Upper lobe of right lung (tissue), 1 donor: ENCODE measurements at regions not wholly inside any gene's neighbourhood (a gene's known extent, or its start where the extent isn't known, plus 50 kb on each side); places are given as distances from the start of the nearest gene placed in this dataset.

ENCODE experiments used
- ATAC-seq: fragments of 200-7000 bp; cut with Tn5 transposase; one replicate; pipeline ENCODE4 v1.9.1; 2020; ENCODE audit warnings: mild to moderate bottlenecking, moderate library complexity
- DNase-seq: peaks from one replicate; pipeline ENCODE4 v3.0.0-alpha.2; 2020
- H3K27ac ChIP-seq: fragments of 200-600 bp; one replicate; pipeline ENCODE4 v1.8.0; 2022
- H3K27me3 ChIP-seq: fragments of 200-600 bp; one replicate; pipeline ENCODE4 v1.8.0; 2022; ENCODE audit warnings: mild to moderate bottlenecking
- H3K36me3 ChIP-seq: fragments of 200-600 bp; one replicate; pipeline ENCODE4 v1.8.0; 2022
- H3K4me1 ChIP-seq: fragments of 200-600 bp; one replicate; pipeline ENCODE4 v1.8.0; 2022
- H3K4me3 ChIP-seq: fragments of 200-600 bp; one replicate; pipeline ENCODE4 v1.8.0; 2022; ENCODE audit warnings: mild to moderate bottlenecking
- H3K9me3 ChIP-seq: fragments of 200-600 bp; one replicate; pipeline ENCODE4 v1.8.0; 2022
- CTCF ChIP-seq: fragments of 200-600 bp; IDR thresholded peaks from one replicate; pipeline ENCODE4 v1.8.0; 2022; ENCODE audit warnings: antibody characterized with exemption
- intact Hi-C: fragments of 100-400 bp; cut with DNase I; formaldehyde crosslinking; loops from one replicate; pipeline ENCODE4 v1.11.0; 2022
- donor health status: DM: no; HTN: yes; CAD: no; lungs with severe emphysema.

- peaks cover 10% of the 10 kb centered on the region for H3K4me1 ChIP-seq
- intact Hi-C loops: no loop called here
- ATAC-seq: no peak
- no peak overlapping the region for H3K27ac ChIP-seq
- H3K9me3 ChIP-seq: no peaks in the 10 kb centered on the region
- no peaks in the 10 kb centered on the region for H3K27me3 ChIP-seq
- no peak for DNase-seq
- no peak for TF ChIP-seq CTCF
- no peak overlapping the region for H3K4me3 ChIP-seq
- H3K36me3 ChIP-seq: no peaks in the 10 kb centered on the region
Observed at GRCh38 chr19:33872445-33873320, 76.0 kb downstream of the KCTD15 start.

- no peak for ATAC-seq
- Histone ChIP-seq H3K36me3 (no peaks in the 10 kb centered on the region), H3K27me3 (no peaks in the 10 kb centered on the region), H3K4me3 (no peak overlapping the region), H3K27ac (no peak overlapping the region), H3K9me3 (no peaks in the 10 kb centered on the region), H3K4me1 (peaks cover 6% of the 10 kb centered on the region)
- intact Hi-C loops: no loop called here
- DNase-seq: no peak
- no peak for TF ChIP-seq CTCF
Observed at GRCh38 chr19:33875071-33875470, 78.4 kb downstream of the KCTD15 start.

DNA sequence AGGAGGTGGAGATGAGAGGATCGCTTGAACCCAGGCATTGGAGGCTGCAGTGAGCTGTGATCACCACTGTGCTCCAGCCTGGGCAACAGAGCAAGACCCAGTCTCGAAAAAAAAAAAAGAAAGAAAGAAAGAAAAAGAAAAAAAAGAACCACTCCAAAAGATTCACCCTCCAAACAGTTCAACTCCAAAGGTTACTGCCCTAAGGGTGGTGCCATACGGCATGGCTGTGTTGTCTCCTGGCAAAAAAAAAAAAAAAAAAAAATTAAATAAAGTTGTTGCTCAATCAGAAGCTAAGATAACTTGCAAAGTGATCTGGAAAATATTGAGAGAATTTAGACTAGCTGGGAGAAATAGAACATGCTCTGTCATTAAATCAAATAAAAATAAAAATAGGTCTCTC, 79.5 kb downstream of the KCTD15 start:
- Histone ChIP-seq H3K4me3 (no peak overlapping the region), H3K27ac (no peak overlapping the region), H3K4me1 (peaks cover 6% of the 10 kb centered on the region), H3K9me3 (no peaks in the 10 kb centered on the region), H3K36me3 (no peaks in the 10 kb centered on the region), H3K27me3 (no peaks in the 10 kb centered on the region)
- intact Hi-C loops: no loop called here
- no peak for TF ChIP-seq CTCF
- DNase-seq (no peak), ATAC-seq (no peak)

GRCh38 chr19:33878030-33878544, 81.4 kb downstream of the KCTD15 start:
- intact Hi-C loops: no loop called here
- H3K4me3 ChIP-seq: no peak overlapping the region
- no peak for DNase-seq
- TF ChIP-seq CTCF: no peak
- no peak overlapping the region for H3K27ac ChIP-seq
- no peaks in the 10 kb centered on the region for H3K27me3 ChIP-seq
- H3K9me3 ChIP-seq: no peaks in the 10 kb centered on the region
- no peak for ATAC-seq
- peaks cover 6% of the 10 kb centered on the region for H3K4me1 ChIP-seq
- no peaks in the 10 kb centered on the region for H3K36me3 ChIP-seq

- Histone ChIP-seq H3K9me3 (no peaks in the 10 kb centered on the region), H3K36me3 (no peaks in the 10 kb centered on the region), H3K27ac (peak overlapping the region; percentile 58), H3K4me1 (peaks cover 13% of the 10 kb centered on the region), H3K27me3 (no peaks in the 10 kb centered on the region), H3K4me3 (no peak overlapping the region)
- ATAC-seq (no peak), DNase-seq (no peak)
- no peak for TF ChIP-seq CTCF
- intact Hi-C loops: no loop called here
Observed at GRCh38 chr19:33878910-33879810, 82.5 kb downstream of the KCTD15 start.
